Lower leg skin (tissue), 3 donors: ENCODE measurements at regions not wholly inside any gene's neighbourhood (a gene's known extent, or its start where the extent isn't known, plus 50 kb on each side); places are given as distances from the start of the nearest gene placed in this dataset.
"Not testable (repeated sequence)": the region's sequence is repeated elsewhere in the genome, so short reads cannot be mapped to it uniquely, and the experiment has no call there.

Source experiments
- POLR2A ChIP-seq, 2 donors: fragments of 450-650 bp; IDR thresholded peaks; one replicate each; pipeline ENCODE4 v1.6.1; 2016 to 2017; ENCODE audit warnings: antibody characterized with exemption in 2 of 2, mild to moderate bottlenecking in 1 of 2, moderate library complexity in 1 of 2
- TF ChIP-seq, protein P1 (sequence below), 3 donors: fragments of 450-650 bp; IDR thresholded peaks; one replicate each; pipeline ENCODE4 v1.5.1; 2016; ENCODE audit warnings: antibody characterized with exemption in 3 of 3, mild to moderate bottlenecking in 3 of 3, moderate library complexity in 2 of 3

DNA sequence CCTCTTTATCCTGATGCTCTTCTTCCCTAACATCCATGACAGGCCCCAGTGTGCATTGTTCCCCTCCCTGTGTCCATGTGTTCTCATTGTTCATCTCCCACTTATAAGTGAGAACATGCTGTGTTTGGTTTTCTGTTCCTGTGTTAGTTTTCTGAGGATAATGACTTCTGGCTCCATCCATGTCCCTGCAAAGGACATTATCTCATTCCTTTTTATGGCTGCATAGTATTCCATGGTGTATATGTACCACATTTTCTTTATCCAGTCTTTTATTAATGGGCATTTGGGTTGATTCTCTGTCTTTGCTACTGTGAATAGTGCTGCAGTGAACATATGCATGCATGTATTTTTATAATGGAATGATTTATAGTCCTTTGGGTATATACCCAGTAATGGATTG, 78.7 kb upstream of the EXOC2 start:
- TF ChIP-seq, protein P1, sequence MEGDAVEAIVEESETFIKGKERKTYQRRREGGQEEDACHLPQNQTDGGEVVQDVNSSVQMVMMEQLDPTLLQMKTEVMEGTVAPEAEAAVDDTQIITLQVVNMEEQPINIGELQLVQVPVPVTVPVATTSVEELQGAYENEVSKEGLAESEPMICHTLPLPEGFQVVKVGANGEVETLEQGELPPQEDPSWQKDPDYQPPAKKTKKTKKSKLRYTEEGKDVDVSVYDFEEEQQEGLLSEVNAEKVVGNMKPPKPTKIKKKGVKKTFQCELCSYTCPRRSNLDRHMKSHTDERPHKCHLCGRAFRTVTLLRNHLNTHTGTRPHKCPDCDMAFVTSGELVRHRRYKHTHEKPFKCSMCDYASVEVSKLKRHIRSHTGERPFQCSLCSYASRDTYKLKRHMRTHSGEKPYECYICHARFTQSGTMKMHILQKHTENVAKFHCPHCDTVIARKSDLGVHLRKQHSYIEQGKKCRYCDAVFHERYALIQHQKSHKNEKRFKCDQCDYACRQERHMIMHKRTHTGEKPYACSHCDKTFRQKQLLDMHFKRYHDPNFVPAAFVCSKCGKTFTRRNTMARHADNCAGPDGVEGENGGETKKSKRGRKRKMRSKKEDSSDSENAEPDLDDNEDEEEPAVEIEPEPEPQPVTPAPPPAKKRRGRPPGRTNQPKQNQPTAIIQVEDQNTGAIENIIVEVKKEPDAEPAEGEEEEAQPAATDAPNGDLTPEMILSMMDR (IDR thresholded peaks at IDR 0.05): not testable (repeated sequence)
- TF ChIP-seq POLR2A (IDR thresholded peaks at IDR 0.05): not testable (repeated sequence)
